Brain microvascular endothelial cell (primary cell): ENCODE measurements at regions not wholly inside any gene's neighbourhood (a gene's known extent, or its start where the extent isn't known, plus 50 kb on each side); places are given as distances from the start of the nearest gene placed in this dataset.
A peak's percentile ranks its signal among the peaks of the same experiment; 100 is the strongest.

ENCODE experiments used
- DNase-seq: peaks from one replicate; pipeline ENCODE4 v3.0.0-alpha.2; 2020
- H3K27ac ChIP-seq: fragments of 250-450 bp; sonication (Bioruptor Pico); 2 replicates; pipeline ENCODE4 v1.5.1; 2020; ENCODE audit warnings: mild to moderate bottlenecking, moderate library complexity
- H3K27me3 ChIP-seq: fragments of 250-450 bp; sonication (Bioruptor Pico); replicated peaks from 2 replicates; pipeline ENCODE4 v1.5.1; 2020; ENCODE audit warnings: mild to moderate bottlenecking
- H3K36me3 ChIP-seq: fragments of 250-450 bp; sonication (Bioruptor Pico); replicated peaks from 2 replicates; pipeline ENCODE4 v1.5.1; 2020; ENCODE audit warnings: mild to moderate bottlenecking
- H3K4me3 ChIP-seq: 2 replicates; pipeline ENCODE4 v1.5.1; 2011; ENCODE audit warnings: low read depth, mild to moderate bottlenecking, control low read depth, low read length, moderate library complexity
- CTCF ChIP-seq: IDR thresholded peaks from 2 replicates; pipeline ENCODE4 v1.5.1; 2011; ENCODE audit warnings: low read depth, mild to moderate bottlenecking, moderate library complexity, low read length, control low read depth, inconsistent platforms; ENCODE audit errors: missing control alignments
- in situ Hi-C: cut with HindIII; loops from 2 replicates; pipeline ENCODE4 v1.10.0; 2017; ENCODE audit warnings: low sequenced_read_pairs, low pct_ligation_motif_present

GRCh38 chr11:23010790-23011335 lies 150.6 kb upstream of the CCDC179 start:
- in situ Hi-C loops, result no loop called here
- H3K27me3 ChIP-seq, result no peaks in the 10 kb centered on the region
- DNase-seq, result no peak
- no peak overlapping the region for H3K27ac ChIP-seq
- no peak for TF ChIP-seq CTCF
- H3K36me3 ChIP-seq, result no peaks in the 10 kb centered on the region
- no peak overlapping the region for H3K4me3 ChIP-seq

- Histone ChIP-seq H3K27me3 (no peaks in the 10 kb centered on the region), H3K36me3 (no peaks in the 10 kb centered on the region), H3K27ac (no peak overlapping the region), H3K4me3 (no peak overlapping the region)
- no peak for TF ChIP-seq CTCF
- in situ Hi-C loops, result no loop called here
- DNase-seq, result no peak
These were observed 152.7 kb upstream of the CCDC179 start for GRCh38 chr11:23012930-23013329.

- no peaks in the 10 kb centered on the region for H3K27me3 ChIP-seq
- peak; percentile 1 for TF ChIP-seq CTCF
- in situ Hi-C loops, result no loop called here
These were observed 153.2 kb upstream of the CCDC179 start for GRCh38 chr11:23013509-23013908.

DNA sequence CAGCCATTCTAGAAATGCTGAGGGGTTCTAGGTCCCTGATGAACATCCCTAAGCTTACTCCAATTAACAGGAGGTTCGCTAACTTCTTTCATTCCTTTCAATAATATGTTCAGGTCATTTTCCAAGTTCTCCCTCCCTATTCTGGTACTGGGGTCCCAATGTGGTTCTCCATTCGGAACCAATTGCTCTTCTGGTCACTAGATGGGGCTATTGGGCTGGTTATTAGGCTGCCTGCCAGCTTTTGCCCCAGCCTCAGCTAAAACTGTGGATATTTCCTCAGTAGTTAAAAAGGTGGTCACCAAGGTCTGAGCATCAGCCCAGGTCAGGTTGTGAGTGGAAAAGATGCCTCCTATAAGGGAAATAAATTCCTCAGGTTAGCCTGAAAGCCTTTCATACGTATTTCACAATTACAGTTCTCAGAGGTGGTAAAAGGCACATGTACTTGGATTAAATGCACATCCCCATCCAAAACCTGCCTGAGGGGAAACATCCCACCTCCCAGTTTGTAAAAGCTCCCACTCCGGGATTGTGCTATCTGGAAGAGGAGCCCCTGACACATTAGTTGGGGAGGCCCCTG lies 161.1 kb upstream of the CCDC179 start:
- Histone ChIP-seq H3K27ac (no peak overlapping the region), H3K27me3 (no peaks in the 10 kb centered on the region), H3K4me3 (no peak overlapping the region), H3K36me3 (no peaks in the 10 kb centered on the region)
- peak; percentile 31 for DNase-seq
- peak; percentile 83 for TF ChIP-seq CTCF
- in situ Hi-C loops, result no loop called here

More at GRCh38 chr11:23013509-23013908, 153.2 kb upstream of the CCDC179 start:
- Histone ChIP-seq H3K36me3 (no peaks in the 10 kb centered on the region), H3K4me3 (no peak overlapping the region), H3K27ac (no peak overlapping the region)
- no peak for DNase-seq

- no peaks in the 10 kb centered on the region for H3K36me3 ChIP-seq
- no peak for TF ChIP-seq CTCF
- no peak overlapping the region for H3K4me3 ChIP-seq
- no peak for DNase-seq
- in situ Hi-C loops, result no loop called here
- H3K27ac ChIP-seq, result no peak overlapping the region
- no peaks in the 10 kb centered on the region for H3K27me3 ChIP-seq
These were observed 162.6 kb upstream of the CCDC179 start for GRCh38 chr11:23022854-23023253.

DNA sequence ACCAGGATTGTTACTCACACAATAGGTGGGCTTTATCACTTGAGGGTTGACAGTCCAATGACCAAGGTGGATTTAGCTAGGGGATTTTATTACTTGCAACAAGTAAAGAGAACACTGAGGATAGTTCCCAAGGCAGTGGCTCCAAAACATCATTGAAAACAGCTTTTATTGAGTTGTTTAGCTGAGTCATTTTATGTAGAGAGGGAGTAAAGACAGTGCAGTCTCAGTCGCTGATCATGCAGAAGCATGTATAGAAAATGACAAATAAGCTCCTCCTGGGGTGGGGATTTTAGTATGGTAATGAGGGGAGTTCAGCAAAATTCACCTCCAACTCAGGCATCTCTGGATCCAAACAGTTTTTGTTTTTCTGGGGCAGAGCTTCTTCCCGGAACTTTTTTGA lies 163.0 kb upstream of the CCDC179 start:
- TF ChIP-seq CTCF, result no peak
- no peak overlapping the region for H3K27ac ChIP-seq
- no peaks in the 10 kb centered on the region for H3K36me3 ChIP-seq
- no peaks in the 10 kb centered on the region for H3K27me3 ChIP-seq
- H3K4me3 ChIP-seq, result no peak overlapping the region
- in situ Hi-C loops, result no loop called here
- DNase-seq, result no peak
